ENCODE measurements at regions not wholly inside any gene's neighbourhood (a gene's known extent, or its start where the extent isn't known, plus 50 kb on each side); places are given as distances from the start of the nearest gene placed in this dataset.
A peak's percentile ranks its signal among the peaks of the same experiment; 100 is the strongest.

DNA sequence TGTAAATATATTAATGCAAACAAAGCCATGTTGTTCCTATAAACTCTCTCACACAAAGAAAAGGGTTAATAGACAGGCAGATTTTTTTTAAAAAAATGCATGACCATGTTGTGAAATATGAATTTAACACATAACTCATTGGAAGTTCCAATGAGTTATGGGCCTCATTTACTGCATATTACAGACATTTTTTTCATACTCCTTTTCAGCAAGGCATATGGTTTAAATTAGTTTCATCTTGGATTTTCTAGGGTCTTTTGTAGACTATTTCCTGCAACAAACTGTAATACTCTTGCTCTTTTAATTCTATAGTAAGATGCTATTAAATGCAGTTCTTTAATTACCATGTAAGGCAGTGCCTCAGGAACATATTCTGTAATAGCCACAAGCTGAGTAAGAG, 323.1 kb downstream of the GBA3 start:
- POLR2A ChIA-PET, result no interaction called here
- TF ChIP-seq, protein P1, sequence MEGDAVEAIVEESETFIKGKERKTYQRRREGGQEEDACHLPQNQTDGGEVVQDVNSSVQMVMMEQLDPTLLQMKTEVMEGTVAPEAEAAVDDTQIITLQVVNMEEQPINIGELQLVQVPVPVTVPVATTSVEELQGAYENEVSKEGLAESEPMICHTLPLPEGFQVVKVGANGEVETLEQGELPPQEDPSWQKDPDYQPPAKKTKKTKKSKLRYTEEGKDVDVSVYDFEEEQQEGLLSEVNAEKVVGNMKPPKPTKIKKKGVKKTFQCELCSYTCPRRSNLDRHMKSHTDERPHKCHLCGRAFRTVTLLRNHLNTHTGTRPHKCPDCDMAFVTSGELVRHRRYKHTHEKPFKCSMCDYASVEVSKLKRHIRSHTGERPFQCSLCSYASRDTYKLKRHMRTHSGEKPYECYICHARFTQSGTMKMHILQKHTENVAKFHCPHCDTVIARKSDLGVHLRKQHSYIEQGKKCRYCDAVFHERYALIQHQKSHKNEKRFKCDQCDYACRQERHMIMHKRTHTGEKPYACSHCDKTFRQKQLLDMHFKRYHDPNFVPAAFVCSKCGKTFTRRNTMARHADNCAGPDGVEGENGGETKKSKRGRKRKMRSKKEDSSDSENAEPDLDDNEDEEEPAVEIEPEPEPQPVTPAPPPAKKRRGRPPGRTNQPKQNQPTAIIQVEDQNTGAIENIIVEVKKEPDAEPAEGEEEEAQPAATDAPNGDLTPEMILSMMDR (IDR thresholded peaks at IDR 0.05; ENCODE audit: insufficient read depth, low read length, missing control alignments), result no peak

GRCh38 chr4:23009093-23009492, 316.4 kb downstream of the GBA3 start:
- no peak for DNase-seq (ENCODE audit: low read depth, low spot score)
- ChIA-PET POLR2A (no interaction called here), CTCF (no interaction called here)
- TF ChIP-seq, protein P1 (IDR thresholded peaks at IDR 0.05; ENCODE audit: insufficient read depth, low read length, missing control alignments), result no peak
- no peak overlapping the region for H3K4me3 ChIP-seq (ENCODE audit: low read depth, low read length)

More for the DNA sequence above, 323.1 kb downstream of the GBA3 start:
- H3K4me3 ChIP-seq (ENCODE audit: low read depth, low read length), result no peak overlapping the region
- DNase-seq (ENCODE audit: low read depth, low spot score), result no peak
- CTCF ChIA-PET, result no interaction called here

- ChIA-PET CTCF (no interaction called here), POLR2A (interaction anchor here (0.7 to 1.7 kb wide), 2 partner anchors 19 to 38 kb away, joined by 3 read pairs; no protein-coding TSS in a partner anchor)
- DNase-seq (ENCODE audit: low read depth, low spot score), result peak; percentile 79
- no peak overlapping the region for H3K4me3 ChIP-seq (ENCODE audit: low read depth, low read length)
- TF ChIP-seq, protein P1 (IDR thresholded peaks at IDR 0.05; ENCODE audit: insufficient read depth, low read length, missing control alignments), result no peak
These were observed 314.0 kb downstream of the GBA3 start for GRCh38 chr4:23006756-23007155.

DNA sequence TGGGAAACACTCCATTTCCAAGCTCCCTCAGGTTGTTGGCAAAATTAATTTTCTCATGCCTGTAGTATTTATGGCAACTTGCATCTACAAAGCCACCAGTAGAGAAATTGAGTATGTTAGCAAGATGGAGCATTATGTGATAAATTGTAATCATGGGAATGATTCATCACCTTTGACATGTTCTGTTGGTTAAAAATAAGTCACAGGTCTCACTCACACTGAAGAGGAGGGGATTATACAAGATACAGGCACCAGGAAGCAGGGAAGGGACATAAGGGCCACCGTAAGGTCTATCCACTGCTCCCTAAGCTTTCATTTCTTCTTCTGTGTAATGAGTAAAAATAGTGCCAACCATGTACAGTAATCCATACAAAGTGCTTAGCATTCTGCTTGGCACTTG, 313.0 kb downstream of the GBA3 start:
- H3K4me3 ChIP-seq (ENCODE audit: low read depth, low read length), result no peak overlapping the region
- TF ChIP-seq, protein P1 (IDR thresholded peaks at IDR 0.05; ENCODE audit: insufficient read depth, low read length, missing control alignments), result no peak
- ChIA-PET POLR2A (interaction anchor here (1.7 kb wide), 1 partner anchor 36 kb away, joined by 3 read pairs; no protein-coding TSS in a partner anchor), CTCF (no interaction called here)
- DNase-seq (ENCODE audit: low read depth, low spot score), result no peak

- TF ChIP-seq, protein P1 (IDR thresholded peaks at IDR 0.05; ENCODE audit: insufficient read depth, low read length, missing control alignments), result no peak
- ChIA-PET POLR2A (no interaction called here), CTCF (interaction anchor here (0.8 to 1.1 kb wide), 2 partner anchors 8 to 31 kb away, joined by 3 read pairs; no protein-coding TSS in a partner anchor)
- no peak overlapping the region for H3K4me3 ChIP-seq (ENCODE audit: low read depth, low read length)
- no peak for DNase-seq (ENCODE audit: low read depth, low spot score)
These were observed 308.7 kb downstream of the GBA3 start for GRCh38 chr4:23001478-23001877.

DNA sequence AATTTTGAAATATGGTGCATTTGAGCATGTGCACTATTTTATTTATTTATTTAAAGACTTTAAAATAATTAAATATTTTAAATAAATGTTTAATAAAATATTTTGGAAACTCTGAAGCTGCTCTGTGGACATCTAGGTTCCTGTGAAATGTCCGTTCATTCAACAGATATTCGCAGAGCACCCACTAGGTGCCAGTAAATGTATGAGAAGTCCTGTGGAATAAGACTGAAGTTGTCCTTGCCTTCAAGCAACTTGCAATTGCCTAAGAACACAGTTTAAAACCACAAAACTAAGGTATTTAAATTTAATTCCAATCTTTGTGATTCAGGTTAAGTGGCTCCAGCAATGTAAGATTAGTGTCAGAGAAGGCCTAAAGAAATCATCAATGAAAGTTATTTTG, 306.7 kb downstream of the GBA3 start:
- POLR2A ChIA-PET, result no interaction called here
- DNase-seq (ENCODE audit: low read depth, low spot score), result no peak
- TF ChIP-seq, protein P1 (IDR thresholded peaks at IDR 0.05; ENCODE audit: insufficient read depth, low read length, missing control alignments), result no peak
- H3K4me3 ChIP-seq (ENCODE audit: low read depth, low read length), result no peak overlapping the region
- CTCF ChIA-PET, result no interaction called here

Measured in AG04449 (cell line).